HepG2 (cell line): ENCODE measurements at regions not wholly inside any gene's neighbourhood (a gene's known extent, or its start where the extent isn't known, plus 50 kb on each side); places are given as distances from the start of the nearest gene placed in this dataset.

Experiments
- ARID5B ChIP-seq: IDR thresholded peaks from 2 replicates; pipeline ENCODE4 v1.4.0; 2020; ENCODE audit warnings: mild to moderate bottlenecking, missing genetic modification reagents
- DZIP1 ChIP-seq: sonication (generic); formaldehyde crosslinking; IDR thresholded peaks from 2 replicates; pipeline ENCODE4 v1.5.0; 2020; ENCODE audit warnings: mild to moderate bottlenecking, missing genetic modification reagents
- FOSL2 ChIP-seq: sonication (generic); formaldehyde crosslinking; IDR thresholded peaks from 2 replicates; pipeline ENCODE4 v1.4.0; 2020; ENCODE audit warnings: missing genetic modification reagents
- IRF2 ChIP-seq: IDR thresholded peaks from 2 replicates; pipeline ENCODE4 v1.6.1; 2018; ENCODE audit warnings: missing genetic modification reagents, missing compliant biosample characterization
- NFIB ChIP-seq: sonication (generic); formaldehyde crosslinking; IDR thresholded peaks from 2 replicates; pipeline ENCODE4 v1.9.0; 2021; ENCODE audit warnings: missing genetic modification reagents, mild to moderate bottlenecking, borderline replicate concordance
- THAP9 ChIP-seq: sonication (generic); formaldehyde crosslinking; IDR thresholded peaks from 2 replicates; pipeline ENCODE4; 2020; ENCODE audit warnings: missing genetic modification reagents, mild to moderate bottlenecking, borderline replicate concordance
- ZNF230 ChIP-seq: sonication (generic); formaldehyde crosslinking; IDR thresholded peaks from 2 replicates; pipeline ENCODE4 v1.4.0; 2020; ENCODE audit warnings: mild to moderate bottlenecking, missing genetic modification reagents
- ZNF331 ChIP-seq: sonication (generic); formaldehyde crosslinking; IDR thresholded peaks from 2 replicates; pipeline ENCODE4 v1.4.0; 2020; ENCODE audit warnings: missing genetic modification reagents
- ZNF350 ChIP-seq: sonication (generic); formaldehyde crosslinking; IDR thresholded peaks from 2 replicates; pipeline ENCODE4 v1.4.0; 2020; ENCODE audit warnings: mild to moderate bottlenecking, low read depth, missing genetic modification reagents, borderline replicate concordance
- ZNF546 ChIP-seq: sonication (generic); formaldehyde crosslinking; conservative IDR thresholded peaks from 2 replicates; pipeline ENCODE4 v1.8.1; 2023; ENCODE audit warnings: mild to moderate bottlenecking, missing genetic modification reagents
- TF ChIP-seq, protein P1 (sequence below): IDR thresholded peaks from 2 replicates; pipeline ENCODE4 v1.6.1; 2016; ENCODE audit warnings: missing compliant biosample characterization, missing genetic modification reagents, borderline replicate concordance
- TF ChIP-seq, protein P2 (sequence below): IDR thresholded peaks from 2 replicates; pipeline ENCODE4 v1.6.1; 2018; ENCODE audit warnings: missing genetic modification reagents, mild to moderate bottlenecking, missing compliant biosample characterization

GRCh38 chr12:42023733-42024494 is 120.8 kb downstream of the GXYLT1 start (continued):
- TF ChIP-seq ARID5B (peak; percentile 34; the same call in 1 of the 2 replicates), THAP9 (CRISPR knock-in tag) (no peak), IRF2 (CRISPR knock-in tag) (0 out of 2 replicates have a peak, but pooled peaks have one; percentile 27), ZNF230 (CRISPR knock-in tag) (no peak), ZNF350 (no peak), DZIP1 (CRISPR knock-in tag) (no peak), ZNF331 (CRISPR knock-in tag) (peak; percentile 43; the same call in 1 of the 2 replicates), ZNF546 (CRISPR knock-in tag) (no peak), NFIB (CRISPR knock-in tag) (no peak), FOSL2 (0 out of 2 replicates have a peak, but pooled peaks have one; percentile 21)
- TF ChIP-seq, protein P1, sequence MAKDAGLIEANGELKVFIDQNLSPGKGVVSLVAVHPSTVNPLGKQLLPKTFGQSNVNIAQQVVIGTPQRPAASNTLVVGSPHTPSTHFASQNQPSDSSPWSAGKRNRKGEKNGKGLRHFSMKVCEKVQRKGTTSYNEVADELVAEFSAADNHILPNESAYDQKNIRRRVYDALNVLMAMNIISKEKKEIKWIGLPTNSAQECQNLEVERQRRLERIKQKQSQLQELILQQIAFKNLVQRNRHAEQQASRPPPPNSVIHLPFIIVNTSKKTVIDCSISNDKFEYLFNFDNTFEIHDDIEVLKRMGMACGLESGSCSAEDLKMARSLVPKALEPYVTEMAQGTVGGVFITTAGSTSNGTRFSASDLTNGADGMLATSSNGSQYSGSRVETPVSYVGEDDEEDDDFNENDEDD: peak; percentile 61; the same call in 1 of the 2 replicates
- TF ChIP-seq, protein P2, sequence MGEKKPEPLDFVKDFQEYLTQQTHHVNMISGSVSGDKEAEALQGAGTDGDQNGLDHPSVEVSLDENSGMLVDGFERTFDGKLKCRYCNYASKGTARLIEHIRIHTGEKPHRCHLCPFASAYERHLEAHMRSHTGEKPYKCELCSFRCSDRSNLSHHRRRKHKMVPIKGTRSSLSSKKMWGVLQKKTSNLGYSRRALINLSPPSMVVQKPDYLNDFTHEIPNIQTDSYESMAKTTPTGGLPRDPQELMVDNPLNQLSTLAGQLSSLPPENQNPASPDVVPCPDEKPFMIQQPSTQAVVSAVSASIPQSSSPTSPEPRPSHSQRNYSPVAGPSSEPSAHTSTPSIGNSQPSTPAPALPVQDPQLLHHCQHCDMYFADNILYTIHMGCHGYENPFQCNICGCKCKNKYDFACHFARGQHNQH (CRISPR knock-in tag): peak; percentile 22; the same call in 1 of the 2 replicates
